GM12875 (cell line): ENCODE measurements at regions not wholly inside any gene's neighbourhood (a gene's known extent, or its start where the extent isn't known, plus 50 kb on each side); places are given as distances from the start of the nearest gene placed in this dataset.

Experiments
- H3K4me3 ChIP-seq: one replicate; pipeline ENCODE4 v1.5.1; 2011; ENCODE audit warnings: low read depth, low read length, control low read depth
- TF ChIP-seq, protein P1 (sequence below): IDR thresholded peaks from 2 replicates; pipeline ENCODE4 v1.5.1; 2011; ENCODE audit warnings: low read depth, mild to moderate bottlenecking, control low read depth, inconsistent platforms, low read length, moderate library complexity, borderline replicate concordance; ENCODE audit not compliant: insufficient read depth

DNA sequence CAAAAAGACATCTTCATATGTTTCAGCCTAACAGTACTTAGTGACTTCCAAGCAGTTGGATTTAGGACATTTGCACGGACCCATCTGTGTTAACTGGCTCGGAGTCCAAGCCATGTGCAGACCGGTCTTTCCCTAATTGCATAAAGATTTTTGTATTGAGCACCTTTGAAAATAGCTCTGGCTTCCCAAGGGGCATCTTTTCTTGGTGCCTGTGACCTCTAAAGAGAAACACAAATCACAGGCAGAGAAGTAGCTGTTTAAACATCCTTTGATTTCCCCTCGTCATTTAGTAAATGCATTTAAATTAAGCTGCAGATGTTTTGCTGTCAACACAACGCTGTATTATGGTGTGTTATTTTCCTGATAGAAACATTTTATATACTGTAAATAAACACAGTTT is 288.2 kb upstream of the SALL1 start:
- H3K4me3 ChIP-seq: no peak overlapping the region
- TF ChIP-seq, protein P1, sequence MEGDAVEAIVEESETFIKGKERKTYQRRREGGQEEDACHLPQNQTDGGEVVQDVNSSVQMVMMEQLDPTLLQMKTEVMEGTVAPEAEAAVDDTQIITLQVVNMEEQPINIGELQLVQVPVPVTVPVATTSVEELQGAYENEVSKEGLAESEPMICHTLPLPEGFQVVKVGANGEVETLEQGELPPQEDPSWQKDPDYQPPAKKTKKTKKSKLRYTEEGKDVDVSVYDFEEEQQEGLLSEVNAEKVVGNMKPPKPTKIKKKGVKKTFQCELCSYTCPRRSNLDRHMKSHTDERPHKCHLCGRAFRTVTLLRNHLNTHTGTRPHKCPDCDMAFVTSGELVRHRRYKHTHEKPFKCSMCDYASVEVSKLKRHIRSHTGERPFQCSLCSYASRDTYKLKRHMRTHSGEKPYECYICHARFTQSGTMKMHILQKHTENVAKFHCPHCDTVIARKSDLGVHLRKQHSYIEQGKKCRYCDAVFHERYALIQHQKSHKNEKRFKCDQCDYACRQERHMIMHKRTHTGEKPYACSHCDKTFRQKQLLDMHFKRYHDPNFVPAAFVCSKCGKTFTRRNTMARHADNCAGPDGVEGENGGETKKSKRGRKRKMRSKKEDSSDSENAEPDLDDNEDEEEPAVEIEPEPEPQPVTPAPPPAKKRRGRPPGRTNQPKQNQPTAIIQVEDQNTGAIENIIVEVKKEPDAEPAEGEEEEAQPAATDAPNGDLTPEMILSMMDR: no peak

DNA sequence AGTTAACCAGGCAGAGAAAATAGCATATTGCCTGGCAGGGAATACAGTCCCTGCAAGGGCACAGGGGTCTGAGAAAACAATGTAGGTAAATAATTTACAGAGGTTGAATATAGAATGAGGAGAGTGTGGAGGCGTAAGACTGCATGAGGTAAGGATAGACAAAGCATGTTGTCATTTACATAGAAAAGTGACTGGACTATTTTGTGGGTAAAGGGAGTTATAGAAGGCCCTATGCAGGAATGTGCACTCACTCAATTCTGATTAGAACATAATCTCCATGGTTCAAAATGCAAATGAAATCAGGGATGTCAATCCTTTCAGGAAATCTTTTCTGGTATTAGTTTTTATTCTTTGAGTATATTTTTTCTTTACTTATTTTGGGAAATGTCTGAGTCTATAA is 285.7 kb upstream of the SALL1 start:
- no peak overlapping the region for H3K4me3 ChIP-seq
- TF ChIP-seq, protein P1: no peak

DNA sequence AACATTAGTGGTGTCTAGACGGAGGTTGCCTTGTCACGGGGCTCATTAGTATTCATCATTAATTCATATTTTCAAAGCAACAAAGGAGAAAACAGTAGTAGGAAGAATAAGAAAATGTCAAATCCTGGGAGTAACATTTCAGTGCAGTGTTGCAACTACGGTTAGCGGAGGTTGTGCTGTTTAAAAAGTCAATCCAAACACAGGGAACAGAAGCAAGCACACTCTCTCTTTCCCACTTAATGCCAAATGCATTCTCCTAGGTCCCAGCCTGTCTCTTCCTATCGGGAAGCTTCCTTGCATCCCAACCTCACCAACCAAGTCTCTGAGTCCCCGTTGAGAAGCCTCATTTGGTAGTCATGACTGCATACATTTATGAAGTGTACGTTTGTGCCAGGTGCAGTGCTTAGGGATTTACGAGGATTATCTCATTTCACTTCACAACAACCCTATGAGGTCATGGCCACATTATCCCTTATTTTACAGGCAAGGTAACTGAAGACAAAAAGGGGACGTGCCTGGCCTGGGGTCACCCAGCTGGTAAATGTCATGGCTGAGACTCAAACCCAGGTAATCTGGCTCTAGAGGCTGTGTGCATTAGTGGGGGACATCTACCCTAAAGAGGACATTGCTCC is 283.6 kb upstream of the SALL1 start:
- TF ChIP-seq, protein P1: no peak
- no peak overlapping the region for H3K4me3 ChIP-seq

DNA sequence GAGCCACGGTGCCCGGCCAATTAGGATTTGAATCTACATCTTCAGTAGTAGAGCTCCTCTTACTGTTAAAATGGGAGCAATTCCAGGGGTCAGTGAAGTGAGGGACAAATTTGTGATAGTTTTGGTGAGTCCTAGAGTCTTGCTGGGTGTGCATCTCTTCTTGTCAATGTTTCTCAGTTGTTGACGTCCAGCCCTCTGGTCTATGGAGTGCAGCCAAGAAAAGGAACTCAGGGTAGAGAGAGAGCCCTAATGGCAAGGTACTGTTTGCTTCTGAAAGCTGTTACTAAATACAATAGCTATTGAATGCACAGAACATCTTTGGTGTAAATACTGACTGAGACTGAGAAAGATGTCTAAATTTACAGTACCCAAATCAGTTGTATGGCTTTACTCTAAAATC is 282.5 kb upstream of the SALL1 start:
- H3K4me3 ChIP-seq: no peak overlapping the region
- TF ChIP-seq, protein P1: no peak

DNA sequence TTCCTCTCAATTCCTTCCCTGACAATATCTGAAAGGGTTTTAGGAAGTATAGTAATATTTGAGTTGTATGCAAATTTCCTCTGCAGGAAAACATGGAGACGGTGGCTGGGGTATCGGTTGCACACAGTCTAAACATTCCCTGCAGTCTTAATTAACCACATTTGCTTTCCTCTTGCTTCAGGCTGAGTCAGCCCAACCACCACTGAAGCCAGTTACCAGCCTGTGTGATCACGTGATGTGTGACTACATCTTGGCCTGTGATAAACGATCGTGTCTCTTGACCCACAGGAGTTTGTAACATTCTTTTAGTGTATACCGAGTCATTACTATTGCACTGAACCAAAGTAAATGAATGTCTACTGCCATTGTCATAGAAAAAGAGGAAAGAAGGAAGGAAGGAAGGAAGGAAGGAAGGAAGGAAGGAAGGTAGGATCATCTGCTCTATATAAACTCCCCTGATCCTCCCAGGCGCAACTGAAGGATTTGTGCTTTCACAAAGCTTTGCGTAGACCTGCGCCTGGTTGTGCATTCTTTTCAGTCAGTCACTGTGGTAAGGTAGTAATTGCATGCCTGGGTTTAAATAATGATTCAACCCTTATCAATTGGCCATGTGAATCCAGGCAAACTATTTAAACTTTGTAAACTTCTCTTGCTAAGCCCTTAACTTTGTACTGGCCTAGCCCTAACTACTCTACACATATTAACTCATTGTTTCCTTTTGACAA is 280.6 kb upstream of the SALL1 start:
- no peak overlapping the region for H3K4me3 ChIP-seq
- TF ChIP-seq, protein P1: no peak

DNA sequence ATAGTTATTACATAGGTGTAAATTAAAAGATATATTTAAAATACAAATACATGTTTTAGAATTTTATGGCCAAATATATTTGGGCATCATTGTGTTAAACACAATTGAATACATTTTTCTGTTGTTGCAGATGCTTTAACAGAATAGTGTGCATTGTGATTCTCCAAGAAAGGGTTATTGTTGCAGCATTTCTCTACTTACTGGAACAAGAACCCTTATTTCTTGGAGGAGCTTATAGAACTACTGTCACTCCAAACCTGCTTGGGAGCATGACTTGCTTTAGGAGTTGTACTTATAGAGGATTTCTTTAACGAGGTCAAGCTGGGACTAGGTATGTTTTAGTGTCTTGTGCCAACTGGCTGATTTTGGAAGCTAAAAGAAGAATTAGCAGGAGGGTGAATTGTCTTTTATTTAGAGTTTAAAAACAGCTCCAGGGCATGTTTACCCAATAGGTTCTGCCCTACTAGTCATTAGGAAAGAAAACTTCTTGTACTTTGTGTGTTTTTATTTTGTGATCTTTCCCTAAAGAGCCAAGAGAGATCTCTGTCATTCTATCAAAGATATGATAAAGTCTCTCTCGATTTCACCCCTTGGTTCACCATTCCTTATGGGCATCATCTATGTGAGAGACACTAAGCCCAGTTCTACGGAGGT is 279.8 kb upstream of the SALL1 start:
- no peak overlapping the region for H3K4me3 ChIP-seq
- TF ChIP-seq, protein P1: no peak
